IMR-90 (cell line): ENCODE measurements at regions not wholly inside any gene's neighbourhood (a gene's known extent, or its start where the extent isn't known, plus 50 kb on each side); places are given as distances from the start of the nearest gene placed in this dataset.

Experiments used
- ATAC-seq: fragments of 200-7000 bp; cut with Tn5 transposase; 2 replicates; pipeline ENCODE4 v1.9.1; 2020; ENCODE audit warnings: low read depth, mild to moderate bottlenecking, moderate library complexity
- BruUV-seq: library from RNA; stranded (reverse); fragments of 400-500 nt; replicated peaks from 2 replicates; lab custom pipeline; 2021; lab: Mats Ljungman, UMichigan
- CTCF ChIA-PET: fragments of 300-600 bp; formaldehyde crosslinking; extraction: SDS; loops from one replicate; lab custom pipeline; 2021; ENCODE audit warnings: antibody characterized with exemption; lab: Yijun Ruan, JAX
- POLR2A ChIA-PET: fragments of 300-600 bp; sonication (Branson Sonifier 250); formaldehyde crosslinking; loops from one replicate; lab custom pipeline; 2022; ENCODE audit warnings: antibody characterized with exemption; ENCODE audit not compliant: unreplicated experiment; lab: Charles Lee
- DNase-seq: peaks from one replicate; pipeline ENCODE4 v3.0.0; 2013
- H2AFZ ChIP-seq: replicated peaks from 2 replicates; pipeline ENCODE3; 2013; ENCODE audit warnings: low read length, mild to moderate bottlenecking; ENCODE audit not compliant: poor library complexity
- H2AK5ac ChIP-seq: 2 replicates; pipeline ENCODE4 v1.6.1; 2013; ENCODE audit warnings: low read depth, low read length, inconsistent platforms
- H2AK9ac ChIP-seq: replicated peaks from 2 replicates; pipeline ENCODE3; 2013; ENCODE audit warnings: mild to moderate bottlenecking, low read depth, low read length, moderate library complexity; ENCODE audit not compliant: poor library complexity
- H2BK120ac ChIP-seq: 2 replicates; pipeline ENCODE4 v1.6.1; 2013; ENCODE audit warnings: low read depth, low read length, inconsistent platforms
- H2BK15ac ChIP-seq: 3 replicates; pipeline ENCODE4 v1.6.1; 2013; ENCODE audit warnings: low read depth, low read length, inconsistent platforms
- H2BK20ac ChIP-seq: 2 replicates; pipeline ENCODE4 v1.6.1; 2013; ENCODE audit warnings: low read depth, mild to moderate bottlenecking, inconsistent platforms, low read length, moderate library complexity
- H2BK5ac ChIP-seq: 2 replicates; pipeline ENCODE4 v1.6.1; 2013; ENCODE audit warnings: mild to moderate bottlenecking, low read depth, low read length, inconsistent platforms; ENCODE audit not compliant: poor library complexity, severe bottlenecking
- H3K14ac ChIP-seq: replicated peaks from 2 replicates; pipeline ENCODE4 v1.6.1; 2013; ENCODE audit warnings: low read depth, low read length, inconsistent platforms
- H3K18ac ChIP-seq: 2 replicates; pipeline ENCODE4 v1.6.1; 2013; ENCODE audit warnings: low read depth, low read length, control low read depth
- H3K23ac ChIP-seq: 2 replicates; pipeline ENCODE4 v1.6.1; 2013; ENCODE audit warnings: low read depth, low read length, inconsistent platforms
- H3K27ac ChIP-seq: 2 replicates; pipeline ENCODE4 v1.5.1; 2013; ENCODE audit warnings: mild to moderate bottlenecking, control low read depth, low read length; ENCODE audit not compliant: insufficient read depth
- H3K27me3 ChIP-seq: 2 replicates; pipeline ENCODE4 v1.6.1; 2013; ENCODE audit warnings: low read length; ENCODE audit not compliant: control insufficient read depth, insufficient read depth
- H3K36me3 ChIP-seq: 2 replicates; pipeline ENCODE4 v1.6.1; 2013; ENCODE audit warnings: low read length, mixed read lengths; ENCODE audit not compliant: control insufficient read depth, insufficient read depth
- H3K4ac ChIP-seq: 2 replicates; pipeline ENCODE4 v1.6.1; 2013; ENCODE audit warnings: low read depth, low read length, inconsistent platforms
- H3K4me1 ChIP-seq: 2 replicates; pipeline ENCODE4 v1.6.1; 2013; ENCODE audit warnings: low read length, mixed read lengths; ENCODE audit not compliant: control insufficient read depth, insufficient read depth
- H3K4me2 ChIP-seq: 2 replicates; pipeline ENCODE4 v1.6.1; 2013; ENCODE audit warnings: low read depth, mild to moderate bottlenecking, control low read depth, low read length, moderate library complexity
- H3K4me3 ChIP-seq: 2 replicates; pipeline ENCODE4 v1.5.1; 2013; ENCODE audit warnings: low read depth, mild to moderate bottlenecking, control low read depth, low read length, moderate library complexity; ENCODE audit not compliant: insufficient read depth
- H3K56ac ChIP-seq: 2 replicates; pipeline ENCODE4 v1.6.1; 2013; ENCODE audit warnings: low read length, inconsistent platforms; ENCODE audit not compliant: insufficient read depth; ENCODE audit errors: extremely low read depth
- H3K79me1 ChIP-seq, 2 experiments: 2 replicates each; pipeline ENCODE4 v1.6.1; 2013; ENCODE audit warnings: low read length in 2 of 2, inconsistent platforms in 1 of 2, low read depth in 1 of 2
- H3K9ac ChIP-seq: 2 replicates; pipeline ENCODE4 v1.6.1; 2013; ENCODE audit warnings: low read depth, low read length, control low read depth
- H3K9me1 ChIP-seq: 2 replicates; pipeline ENCODE4 v1.6.1; 2013; ENCODE audit warnings: low read length, inconsistent platforms; ENCODE audit not compliant: insufficient read depth
- H3K9me3 ChIP-seq: 2 replicates; pipeline ENCODE4 v1.6.1; 2013; ENCODE audit warnings: low read length; ENCODE audit not compliant: control insufficient read depth, insufficient read depth
- H4K20me1 ChIP-seq: 2 replicates; pipeline ENCODE4 v1.6.1; 2013; ENCODE audit warnings: low read length, inconsistent platforms; ENCODE audit not compliant: insufficient read depth
- H4K5ac ChIP-seq: 2 replicates; pipeline ENCODE4 v1.6.1; 2013; ENCODE audit warnings: mild to moderate bottlenecking, low read depth, low read length, control low read depth
- H4K8ac ChIP-seq, 2 experiments: 2 replicates each; pipeline ENCODE4 v1.6.1; 2013; ENCODE audit warnings: low read depth in 2 of 2, low read length in 2 of 2, control low read depth in 1 of 2, inconsistent platforms in 1 of 2
- H4K91ac ChIP-seq: 2 replicates; pipeline ENCODE4 v1.6.1; 2013; ENCODE audit warnings: low read depth, low read length, inconsistent platforms; ENCODE audit not compliant: insufficient read depth
- CEBPB ChIP-seq: IDR thresholded peaks from 2 replicates; pipeline ENCODE4 v1.6.1; 2012; ENCODE audit warnings: low read depth, low read length, improper control_type of control experiment
- USF2 ChIP-seq: fragments of 150-350 bp; IDR thresholded peaks from 2 replicates; pipeline ENCODE4 v1.6.1; 2017; ENCODE audit warnings: mild to moderate bottlenecking, antibody characterized with exemption, low read length, low read depth
- WGBS, 2 experiments: methylation state at CpG; one replicate each; pipeline versions ENCODE4 v1.1.5 to v1.1.7; 2013; ENCODE audit warnings: missing lambda C conversion rate in 2 of 2; ENCODE audit not compliant: insufficient read length in 1 of 2; ENCODE audit errors: extremely low coverage in 2 of 2; 5-methylcytosine and 5-hydroxymethylcytosine counted together
- dilution Hi-C: fragments of 300-500 bp; cut with HindIII; formaldehyde crosslinking; loops from one replicate; pipeline ENCODE4 v1.14.3; 2018; ENCODE audit warnings: low sequenced_read_pairs; ENCODE audit not compliant: unreplicated experiment
- in situ Hi-C: fragments of 300-500 bp; cut with MboI; formaldehyde crosslinking; loops from 3 replicates; pipeline ENCODE4 v1.14.3; 2019; ENCODE audit warnings: low sequenced_read_pairs, inconsistent platforms, mixed read lengths
- intact Hi-C: fragments of 100-400 bp; cut with micrococcal nuclease; formaldehyde crosslinking; loops from 2 replicates; pipeline ENCODE4 v1.10.0; 2022

- ATAC-seq (no peak), DNase-seq (no peak)
- no peak overlapping the region for H2AK9ac ChIP-seq
- no peak overlapping the region for H4K91ac ChIP-seq
- no TSS peak for BruUV-seq
- H3K79me1 ChIP-seq = no peaks in the 10 kb centered on the region
- no peak overlapping the region for H3K14ac ChIP-seq
- in situ Hi-C loops = no loop called here
- dilution Hi-C loops = no loop called here
- H3K27me3 ChIP-seq = no peaks in the 10 kb centered on the region
- TF ChIP-seq USF2 (no peak), CEBPB (peak; percentile 14; the same call in 1 of the 2 replicates)
- no peak overlapping the region for H2BK5ac ChIP-seq
- no peak overlapping the region for H3K27ac ChIP-seq
- no peak overlapping the region for H2BK20ac ChIP-seq
- ChIA-PET CTCF (interaction anchor here (0.7 kb wide), 1 partner anchor 418 kb away, joined by 3 read pairs; no protein-coding TSS in a partner anchor), POLR2A (no interaction called here)
- H3K18ac ChIP-seq = no peak overlapping the region
- H3K9ac ChIP-seq = no peak overlapping the region
- no peaks in the 10 kb centered on the region for H4K20me1 ChIP-seq
- H4K5ac ChIP-seq = no peak overlapping the region
- no peak overlapping the region for H2AK5ac ChIP-seq
- H3K4ac ChIP-seq = no peak overlapping the region
- H2BK120ac ChIP-seq = no peak overlapping the region
- no peaks in the 10 kb centered on the region for H3K36me3 ChIP-seq
- H3K9me3 ChIP-seq = no peaks in the 10 kb centered on the region
- intact Hi-C loops = no loop called here
- WGBS, 2 experiments = no CpG with 5 or more reads among the region's 7 CpGs
- H3K23ac ChIP-seq = no peak overlapping the region
- no peak overlapping the region for H3K4me2 ChIP-seq
- H3K9me1 ChIP-seq = no peaks in the 10 kb centered on the region
- no peak overlapping the region for H2BK15ac ChIP-seq
- no peak overlapping the region for H3K4me3 ChIP-seq
- H2AFZ ChIP-seq = no peak overlapping the region
- no peaks in the 10 kb centered on the region for H3K4me1 ChIP-seq
- no peak overlapping the region for H4K8ac ChIP-seq
- H3K56ac ChIP-seq = no peak overlapping the region
These were observed 415.9 kb downstream of the EPHA4 start for GRCh38 chr2:221156062-221156734.
